ENCODE measurements at regions not wholly inside any gene's neighbourhood (a gene's known extent, or its start where the extent isn't known, plus 50 kb on each side); places are given as distances from the start of the nearest gene placed in this dataset.

- DNase-seq (ENCODE audit: low read depth): no peak
Measured at GRCh38 chr18:21996351-21996826, 173.0 kb upstream of the GATA6 start.

GRCh38 chr18:21997207-21998143 is 171.9 kb upstream of the GATA6 start:
- DNase-seq (ENCODE audit: low read depth): no peak

GRCh38 chr18:21998486-21998885 is 170.9 kb upstream of the GATA6 start:
- no peak for DNase-seq (ENCODE audit: low read depth)

- no peak for DNase-seq (ENCODE audit: low read depth)
Measured at GRCh38 chr18:22001912-22002487, 167.4 kb upstream of the GATA6 start.

- peak; percentile 44 for DNase-seq (ENCODE audit: low read depth)
Measured at GRCh38 chr18:22005191-22005841, 164.1 kb upstream of the GATA6 start.

GRCh38 chr18:22006458-22006857 is 162.9 kb upstream of the GATA6 start:
- DNase-seq (ENCODE audit: low read depth): no peak

GRCh38 chr18:22009242-22009641 is 160.1 kb upstream of the GATA6 start:
- no peak for DNase-seq (ENCODE audit: low read depth)

GRCh38 chr18:22013993-22014392 is 155.4 kb upstream of the GATA6 start:
- no peak for DNase-seq (ENCODE audit: low read depth)

- DNase-seq (ENCODE audit: low read depth): no peak
Measured at GRCh38 chr18:22015156-22015555, 154.2 kb upstream of the GATA6 start.

GRCh38 chr18:22018366-22018765 is 151.0 kb upstream of the GATA6 start:
- DNase-seq (ENCODE audit: low read depth): no peak

GRCh38 chr18:22019193-22019592 is 150.2 kb upstream of the GATA6 start:
- no peak for DNase-seq (ENCODE audit: low read depth)

GRCh38 chr18:22020127-22020866 is 149.1 kb upstream of the GATA6 start:
- no peak for DNase-seq (ENCODE audit: low read depth)

GRCh38 chr18:22020867-22021370 is 148.5 kb upstream of the GATA6 start:
- DNase-seq (ENCODE audit: low read depth): no peak

GRCh38 chr18:22021701-22022100 is 147.7 kb upstream of the GATA6 start:
- no peak for DNase-seq (ENCODE audit: low read depth)

- no peak for DNase-seq (ENCODE audit: low read depth)
Measured at GRCh38 chr18:22024924-22025323, 144.5 kb upstream of the GATA6 start.

- DNase-seq (ENCODE audit: low read depth): no peak
Measured at GRCh38 chr18:22026362-22026761, 143.0 kb upstream of the GATA6 start.

- no peak for DNase-seq (ENCODE audit: low read depth)
Measured at GRCh38 chr18:22026889-22027288, 142.5 kb upstream of the GATA6 start.

GRCh38 chr18:22031611-22032010 is 137.8 kb upstream of the GATA6 start:
- no peak for DNase-seq (ENCODE audit: low read depth)

- DNase-seq (ENCODE audit: low read depth): no peak
Measured at GRCh38 chr18:22032392-22032961, 136.9 kb upstream of the GATA6 start.

- no peak for DNase-seq (ENCODE audit: low read depth)
Measured at GRCh38 chr18:22033085-22033484, 136.3 kb upstream of the GATA6 start.

GRCh38 chr18:22034276-22034675 is 135.1 kb upstream of the GATA6 start:
- DNase-seq (ENCODE audit: low read depth): no peak

Data from forelimb muscle (tissue), 1 donor.